Activated CD4-positive, alpha-beta memory T cell treated with anti-CD3 and anti-CD28 coated beads for 36 hours (primary cell): ENCODE measurements at regions not wholly inside any gene's neighbourhood (a gene's known extent, or its start where the extent isn't known, plus 50 kb on each side); places are given as distances from the start of the nearest gene placed in this dataset.

ENCODE experiments used
- CTCF ChIA-PET: fragments of 350-600 bp; sonication (Branson Sonifier 250); formaldehyde crosslinking; loops from one replicate; lab custom pipeline; 2021; ENCODE audit warnings: antibody characterized with exemption, inconsistent platforms; lab: Charles Lee
- POLR2A ChIA-PET: fragments of 350-600 bp; sonication (Branson Sonifier 250); formaldehyde crosslinking; loops from one replicate; lab custom pipeline; 2021; ENCODE audit warnings: antibody characterized with exemption; lab: Charles Lee
- DNase-seq: peaks from one replicate; pipeline ENCODE4 v3.0.0-alpha.2; 2020
- H3K27ac Mint-ChIP-seq: one replicate; pipeline ENCODE4 v1.8.0; 2021; ENCODE audit warnings: mixed read lengths
- H3K27me3 Mint-ChIP-seq: one replicate; pipeline ENCODE4 v1.8.0; 2021; ENCODE audit warnings: mixed read lengths
- H3K36me3 Mint-ChIP-seq: one replicate; pipeline ENCODE4 v1.8.0; 2021; ENCODE audit warnings: mixed read lengths
- H3K4me1 Mint-ChIP-seq: one replicate; pipeline ENCODE4 v1.8.0; 2021; ENCODE audit warnings: low read depth, mixed read lengths
- H3K4me3 Mint-ChIP-seq: one replicate; pipeline ENCODE4 v1.8.0; 2021; ENCODE audit warnings: mild to moderate bottlenecking, mixed read lengths
- H3K9me3 Mint-ChIP-seq: one replicate; pipeline ENCODE4 v1.8.0; 2021; ENCODE audit warnings: mixed read lengths
- intact Hi-C: fragments of 100-400 bp; cut with micrococcal nuclease; formaldehyde crosslinking; loops from one replicate; pipeline ENCODE4 v1.15.1; 2023

DNA sequence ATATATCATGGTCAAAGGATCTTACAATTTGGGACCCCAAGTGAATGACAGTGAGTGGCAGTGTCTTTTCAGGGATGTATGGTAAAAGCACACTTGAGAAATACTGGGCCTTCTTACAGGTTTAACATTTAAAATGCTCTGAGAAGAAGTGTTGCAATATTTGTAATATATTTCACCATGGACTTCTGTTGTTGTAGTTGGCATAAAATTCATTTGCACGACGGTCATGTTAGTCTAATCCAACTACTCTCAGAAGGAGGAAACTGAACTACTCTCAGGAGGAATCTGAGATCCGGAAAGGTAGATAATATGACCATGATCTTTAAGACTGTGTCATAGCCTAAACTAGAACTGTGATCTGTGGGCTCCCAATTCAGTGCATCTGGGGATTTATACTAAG is 700.1 kb downstream of the HDGFL1 start:
- POLR2A ChIA-PET: no interaction called here
- intact Hi-C loops: no loop called here
- H3K27ac Mint-ChIP-seq: no peak overlapping the region
- peaks cover 7% of the 10 kb centered on the region for H3K9me3 Mint-ChIP-seq
- CTCF ChIA-PET: no interaction called here
- DNase-seq: no peak
- H3K36me3 Mint-ChIP-seq: no peaks in the 10 kb centered on the region
- no peaks in the 10 kb centered on the region for H3K27me3 Mint-ChIP-seq
- no peaks in the 10 kb centered on the region for H3K4me1 Mint-ChIP-seq
- no peak overlapping the region for H3K4me3 Mint-ChIP-seq

- POLR2A ChIA-PET: no interaction called here
- no peaks in the 10 kb centered on the region for H3K9me3 Mint-ChIP-seq
Observed at GRCh38 chr6:23272536-23272935, 703.2 kb downstream of the HDGFL1 start.

GRCh38 chr6:23277521-23278179 is 708.3 kb downstream of the HDGFL1 start:
- intact Hi-C loops: no loop called here
- ChIA-PET CTCF (no interaction called here), POLR2A (no interaction called here)
- DNase-seq: no peak
- Mint-ChIP-seq H3K27me3 (no peaks in the 10 kb centered on the region), H3K4me1 (no peaks in the 10 kb centered on the region), H3K9me3 (no peaks in the 10 kb centered on the region), H3K36me3 (no peaks in the 10 kb centered on the region), H3K27ac (no peak overlapping the region), H3K4me3 (no peak overlapping the region)

More at GRCh38 chr6:23272536-23272935, 703.2 kb downstream of the HDGFL1 start:
- Mint-ChIP-seq H3K4me3 (no peak overlapping the region), H3K4me1 (no peaks in the 10 kb centered on the region), H3K27me3 (no peaks in the 10 kb centered on the region), H3K27ac (no peak overlapping the region), H3K36me3 (no peaks in the 10 kb centered on the region)
- CTCF ChIA-PET: no interaction called here
- DNase-seq: no peak
- intact Hi-C loops: no loop called here

GRCh38 chr6:23278180-23278532 is 708.8 kb downstream of the HDGFL1 start:
- Mint-ChIP-seq H3K4me1 (no peaks in the 10 kb centered on the region), H3K36me3 (no peaks in the 10 kb centered on the region), H3K4me3 (no peak overlapping the region), H3K27me3 (no peaks in the 10 kb centered on the region), H3K27ac (no peak overlapping the region), H3K9me3 (no peaks in the 10 kb centered on the region)
- DNase-seq: no peak
- ChIA-PET CTCF (no interaction called here), POLR2A (no interaction called here)
- intact Hi-C loops: no loop called here

DNA sequence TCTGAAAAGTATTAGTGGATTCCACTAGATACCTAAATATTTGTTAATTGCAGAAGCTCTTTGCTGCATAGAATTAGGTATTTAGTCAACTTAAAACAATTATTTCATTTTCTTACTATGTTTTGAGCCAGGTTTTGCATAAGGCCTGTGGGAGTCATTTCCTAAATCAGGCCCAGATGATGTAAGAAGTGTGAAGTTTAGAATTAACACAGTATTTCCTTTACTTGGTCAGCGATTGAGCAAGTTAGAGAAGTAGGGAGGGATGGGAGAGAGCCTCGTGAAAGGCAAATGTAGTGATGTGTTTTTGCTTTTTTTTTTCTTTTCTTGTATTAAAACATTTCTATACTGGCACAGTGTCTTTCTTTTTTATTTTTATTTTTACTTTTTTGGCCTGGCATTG is 711.1 kb downstream of the HDGFL1 start:
- H3K4me3 Mint-ChIP-seq: no peak overlapping the region
- intact Hi-C loops: no loop called here
- ChIA-PET CTCF (no interaction called here), POLR2A (no interaction called here)
- H3K27ac Mint-ChIP-seq: no peak overlapping the region
- peaks cover 3% of the 10 kb centered on the region for H3K9me3 Mint-ChIP-seq
- no peaks in the 10 kb centered on the region for H3K4me1 Mint-ChIP-seq
- no peaks in the 10 kb centered on the region for H3K36me3 Mint-ChIP-seq
- no peak for DNase-seq
- H3K27me3 Mint-ChIP-seq: no peaks in the 10 kb centered on the region

DNA sequence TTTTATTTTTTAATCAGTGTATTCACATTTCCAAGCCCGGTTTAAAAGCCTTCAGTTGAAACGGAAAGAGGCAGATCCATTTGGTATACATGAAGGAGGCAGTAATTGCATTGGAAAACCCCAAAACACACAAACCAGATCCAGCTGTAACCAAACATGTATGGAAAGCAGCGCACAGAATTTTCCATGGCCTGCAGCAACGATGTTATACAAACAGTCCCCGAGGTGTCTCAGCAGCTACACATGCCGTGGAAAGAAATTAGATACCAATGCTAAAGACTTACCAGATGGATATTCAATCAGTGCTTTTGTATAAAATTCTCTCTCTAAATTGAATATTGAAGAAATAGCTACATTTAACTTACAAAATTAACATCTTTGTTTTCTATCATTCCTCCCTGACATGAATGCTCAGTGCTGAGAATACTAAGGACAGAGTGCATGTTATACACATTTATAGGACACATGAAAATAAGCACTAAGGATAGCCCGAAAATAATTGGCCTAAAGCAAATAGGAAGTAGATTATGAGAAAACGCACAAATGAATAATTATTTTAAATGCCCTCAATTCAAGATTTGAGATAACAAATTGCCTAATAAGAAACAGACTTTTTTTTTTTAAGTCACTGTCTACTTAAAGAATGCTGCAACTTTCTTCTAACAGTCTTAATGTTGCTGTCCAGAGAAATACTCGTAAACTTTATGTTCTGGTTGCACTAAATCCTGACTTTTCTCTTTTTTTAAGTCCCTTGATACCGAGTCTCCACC is 713.1 kb downstream of the HDGFL1 start:
- no peak overlapping the region for H3K4me3 Mint-ChIP-seq
- intact Hi-C loops: no loop called here
- DNase-seq: no peak
- no peaks in the 10 kb centered on the region for H3K36me3 Mint-ChIP-seq
- H3K9me3 Mint-ChIP-seq: peaks cover 3% of the 10 kb centered on the region
- no peak overlapping the region for H3K27ac Mint-ChIP-seq
- CTCF ChIA-PET: no interaction called here
- H3K4me1 Mint-ChIP-seq: no peaks in the 10 kb centered on the region
- POLR2A ChIA-PET: no interaction called here
- H3K27me3 Mint-ChIP-seq: no peaks in the 10 kb centered on the region

DNA sequence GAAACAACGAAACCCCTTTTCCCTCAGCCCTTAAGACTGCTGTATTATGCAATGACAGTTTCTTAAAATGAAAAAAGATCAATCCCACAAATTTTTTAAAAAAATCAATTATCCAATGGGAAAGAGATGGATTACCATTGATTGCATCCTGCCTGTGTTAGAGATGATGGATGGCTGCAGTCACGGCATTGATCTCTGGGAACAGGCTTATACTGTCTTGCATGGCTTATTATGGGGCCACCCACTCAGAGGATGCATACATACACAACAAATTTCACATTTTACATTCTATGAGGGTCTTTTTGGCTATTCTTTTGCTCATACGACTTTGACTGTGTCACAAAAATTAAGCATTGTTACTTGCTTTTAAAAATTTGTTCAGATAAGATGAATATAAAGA is 724.3 kb downstream of the HDGFL1 start:
- Mint-ChIP-seq H3K36me3 (no peaks in the 10 kb centered on the region), H3K4me3 (no peak overlapping the region), H3K4me1 (no peaks in the 10 kb centered on the region), H3K27me3 (no peaks in the 10 kb centered on the region), H3K9me3 (peaks cover 6% of the 10 kb centered on the region), H3K27ac (no peak overlapping the region)
- intact Hi-C loops: no loop called here
- ChIA-PET POLR2A (no interaction called here), CTCF (no interaction called here)
- DNase-seq: no peak

- POLR2A ChIA-PET: no interaction called here
- Mint-ChIP-seq H3K27ac (no peak overlapping the region), H3K9me3 (peaks cover 3% of the 10 kb centered on the region), H3K36me3 (no peaks in the 10 kb centered on the region), H3K4me3 (no peak overlapping the region), H3K27me3 (no peaks in the 10 kb centered on the region), H3K4me1 (no peaks in the 10 kb centered on the region)
- intact Hi-C loops: no loop called here
- CTCF ChIA-PET: no interaction called here
- no peak for DNase-seq
Observed at GRCh38 chr6:23301556-23301955, 732.2 kb downstream of the HDGFL1 start.

GRCh38 chr6:23302514-23302913 is 733.1 kb downstream of the HDGFL1 start:
- H3K9me3 Mint-ChIP-seq: peaks cover 2% of the 10 kb centered on the region
- intact Hi-C loops: no loop called here
- no peak overlapping the region for H3K4me3 Mint-ChIP-seq
- ChIA-PET CTCF (no interaction called here), POLR2A (no interaction called here)
- no peaks in the 10 kb centered on the region for H3K4me1 Mint-ChIP-seq
- H3K27me3 Mint-ChIP-seq: no peaks in the 10 kb centered on the region
- no peaks in the 10 kb centered on the region for H3K36me3 Mint-ChIP-seq
- DNase-seq: no peak
- no peak overlapping the region for H3K27ac Mint-ChIP-seq

- POLR2A ChIA-PET: no interaction called here
- no peak for DNase-seq
- CTCF ChIA-PET: no interaction called here
- peaks cover 2% of the 10 kb centered on the region for H3K9me3 Mint-ChIP-seq
- H3K4me1 Mint-ChIP-seq: no peaks in the 10 kb centered on the region
- no peak overlapping the region for H3K4me3 Mint-ChIP-seq
- H3K27ac Mint-ChIP-seq: no peak overlapping the region
- H3K36me3 Mint-ChIP-seq: no peaks in the 10 kb centered on the region
- intact Hi-C loops: no loop called here
- H3K27me3 Mint-ChIP-seq: no peaks in the 10 kb centered on the region
Observed at GRCh38 chr6:23305325-23305943, 736.1 kb downstream of the HDGFL1 start.

DNA sequence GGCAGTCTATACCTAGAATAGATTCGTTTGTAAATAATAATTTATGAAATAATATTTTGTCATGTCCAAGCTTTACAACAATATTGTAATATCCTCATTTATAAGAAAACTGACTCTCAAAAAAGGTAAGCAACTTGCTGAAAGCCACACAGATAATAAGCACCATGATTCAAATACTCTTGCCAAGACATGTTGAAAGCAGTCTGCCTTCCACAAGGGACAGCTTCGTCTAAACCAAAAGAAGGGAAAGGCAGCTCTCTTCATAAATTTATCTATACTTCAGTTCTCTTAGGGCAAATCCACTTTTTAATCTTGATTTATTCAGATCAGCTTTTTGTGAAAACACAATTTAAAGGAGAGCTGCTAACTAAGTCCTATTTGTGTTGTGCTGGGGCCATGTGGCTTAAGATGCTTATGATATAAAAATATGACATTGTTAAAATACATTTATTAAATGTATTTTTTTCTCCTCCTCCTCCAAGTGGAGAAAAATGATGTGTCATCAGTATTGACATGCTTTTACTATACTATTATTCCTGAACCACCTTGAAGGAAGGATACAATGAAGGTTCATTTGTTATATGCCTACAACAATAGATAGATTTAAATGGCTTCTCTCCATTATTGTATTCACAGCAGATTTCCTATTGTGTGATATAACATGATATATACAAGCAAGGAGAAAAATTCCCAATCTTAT is 737.0 kb downstream of the HDGFL1 start:
- H3K4me3 Mint-ChIP-seq: no peak overlapping the region
- H3K27me3 Mint-ChIP-seq: no peaks in the 10 kb centered on the region
- H3K4me1 Mint-ChIP-seq: no peaks in the 10 kb centered on the region
- ChIA-PET CTCF (no interaction called here), POLR2A (no interaction called here)
- H3K27ac Mint-ChIP-seq: no peak overlapping the region
- peaks cover 2% of the 10 kb centered on the region for H3K9me3 Mint-ChIP-seq
- H3K36me3 Mint-ChIP-seq: no peaks in the 10 kb centered on the region
- DNase-seq: no peak
- intact Hi-C loops: no loop called here

DNA sequence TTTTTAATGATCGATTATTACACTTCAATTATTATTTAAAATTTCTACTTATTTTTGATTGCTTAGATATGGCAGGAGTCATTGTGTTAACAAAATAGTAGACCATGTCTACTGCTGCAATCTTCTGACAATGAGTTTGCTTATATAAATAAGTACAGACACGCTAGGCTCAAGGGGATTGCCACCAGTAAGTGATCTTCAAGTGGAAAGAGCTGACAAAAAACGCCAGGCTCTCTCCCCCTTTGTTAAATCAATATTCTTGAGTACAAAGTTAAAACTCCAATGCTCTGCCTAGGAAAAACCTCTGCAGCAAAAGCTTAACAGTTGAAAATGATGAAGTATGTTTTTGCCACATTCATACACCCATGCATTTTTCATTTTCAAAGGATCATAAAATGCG is 738.1 kb downstream of the HDGFL1 start:
- H3K27me3 Mint-ChIP-seq: no peaks in the 10 kb centered on the region
- DNase-seq: no peak
- H3K4me1 Mint-ChIP-seq: no peaks in the 10 kb centered on the region

More for the DNA sequence above, 738.1 kb downstream of the HDGFL1 start:
- CTCF ChIA-PET: no interaction called here
- POLR2A ChIA-PET: no interaction called here
- Mint-ChIP-seq H3K9me3 (peaks cover 2% of the 10 kb centered on the region), H3K4me3 (no peak overlapping the region), H3K36me3 (no peaks in the 10 kb centered on the region), H3K27ac (no peak overlapping the region)
- intact Hi-C loops: no loop called here
